ENCODE measurements at regions not wholly inside any gene's neighbourhood (a gene's known extent, or its start where the extent isn't known, plus 50 kb on each side); places are given as distances from the start of the nearest gene placed in this dataset.
"Not testable (repeated sequence)": the region's sequence is repeated elsewhere in the genome, so short reads cannot be mapped to it uniquely, and the experiment has no call there.

GRCh38 chr1:194624833-194625232 lies 1438.4 kb upstream of the B3GALT2 start:
- Histone ChIP-seq H3K27ac (no peak overlapping the region), H3K9me3 (no peaks in the 10 kb centered on the region), H3K27me3 (no peaks in the 10 kb centered on the region), H3K4me1 (no peaks in the 10 kb centered on the region), H3K36me3 (no peaks in the 10 kb centered on the region), H3K4me3 (no peak overlapping the region)
- TF ChIP-seq POLR2A (IDR thresholded peaks at IDR 0.05), result no peak
- no peak for TF ChIP-seq CTCF (IDR thresholded peaks at IDR 0.05)
- DNase-seq, result no peak

DNA sequence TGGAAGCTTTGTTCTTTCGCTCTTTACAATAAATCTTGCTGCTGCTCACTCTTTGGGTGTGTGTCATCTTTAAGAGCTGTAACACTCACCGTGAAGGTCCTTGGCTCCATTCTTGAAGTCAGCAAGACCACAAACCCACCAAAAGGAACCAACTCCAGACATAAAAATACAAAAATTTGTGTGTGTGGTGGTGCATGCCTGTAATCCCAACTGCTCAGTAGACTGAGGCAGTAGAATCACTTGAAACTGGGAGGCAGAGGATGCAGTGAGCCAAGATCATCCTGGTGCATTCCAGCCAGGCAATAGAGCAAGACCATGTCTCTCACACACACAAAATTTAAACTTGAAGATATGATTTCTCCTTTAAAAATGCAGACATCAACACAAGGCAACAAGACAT lies 1431.7 kb upstream of the B3GALT2 start:
- no peak overlapping the region for H3K27ac ChIP-seq
- H3K4me3 ChIP-seq, result no peak overlapping the region
- TF ChIP-seq CTCF (IDR thresholded peaks at IDR 0.05), result no peak
- TF ChIP-seq POLR2A (IDR thresholded peaks at IDR 0.05), result no peak
- no peaks in the 10 kb centered on the region for H3K4me1 ChIP-seq
- H3K36me3 ChIP-seq, result no peaks in the 10 kb centered on the region
- no peaks in the 10 kb centered on the region for H3K9me3 ChIP-seq
- H3K27me3 ChIP-seq, result no peaks in the 10 kb centered on the region
- DNase-seq, result no peak

DNA sequence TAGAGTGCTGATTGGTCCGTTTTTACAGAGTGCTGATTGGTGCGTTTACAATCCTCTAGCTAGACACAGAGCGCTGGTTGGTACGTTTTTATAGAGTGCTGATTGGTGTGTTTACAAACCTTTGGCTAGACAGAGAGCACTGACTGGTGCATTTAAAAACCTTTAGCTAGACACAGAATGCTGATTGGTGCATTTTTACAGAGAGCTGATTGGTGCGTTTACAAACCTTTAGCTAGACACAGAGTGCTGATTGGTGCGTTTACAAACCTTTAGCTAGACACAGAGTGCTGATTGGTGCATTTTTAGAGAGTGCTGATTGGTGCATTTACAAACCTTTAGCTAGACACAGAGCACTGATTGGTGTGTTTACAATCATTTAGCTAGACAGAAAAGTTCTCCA lies 1430.9 kb upstream of the B3GALT2 start:
- H3K27ac ChIP-seq, H3K27me3 ChIP-seq, DNase-seq, H3K36me3 ChIP-seq, H3K9me3 ChIP-seq, H3K4me1 ChIP-seq, H3K4me3 ChIP-seq: not testable (repeated sequence)

DNA sequence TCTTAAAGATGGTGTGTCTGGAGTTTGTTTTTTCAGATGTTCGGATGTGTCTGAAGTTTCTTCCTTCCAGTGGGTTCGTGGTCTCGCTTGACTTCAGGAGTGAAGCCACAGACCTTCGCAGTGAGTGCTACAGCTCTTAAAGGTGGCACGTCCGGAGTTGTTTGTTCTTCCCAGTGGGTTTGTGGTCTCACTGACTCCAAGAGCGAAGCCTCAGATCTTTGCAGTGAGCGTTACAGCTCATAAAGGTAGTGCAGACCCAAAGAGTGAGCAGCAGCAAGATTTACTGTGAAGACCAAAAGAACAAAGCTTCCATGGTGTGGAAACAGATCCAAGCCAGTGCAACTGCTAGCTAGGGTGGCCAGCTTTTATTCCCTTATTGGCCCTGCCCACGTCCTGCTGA lies 1430.4 kb upstream of the B3GALT2 start:
- H3K4me1 ChIP-seq, result no peaks in the 10 kb centered on the region
- no peak for DNase-seq
- H3K36me3 ChIP-seq, result no peaks in the 10 kb centered on the region
- H3K27ac ChIP-seq, result no peak overlapping the region
- no peak for TF ChIP-seq POLR2A (IDR thresholded peaks at IDR 0.05)
- TF ChIP-seq CTCF (IDR thresholded peaks at IDR 0.05), result no peak
- no peaks in the 10 kb centered on the region for H3K9me3 ChIP-seq
- H3K4me3 ChIP-seq, result no peak overlapping the region
- H3K27me3 ChIP-seq, result no peaks in the 10 kb centered on the region

DNA sequence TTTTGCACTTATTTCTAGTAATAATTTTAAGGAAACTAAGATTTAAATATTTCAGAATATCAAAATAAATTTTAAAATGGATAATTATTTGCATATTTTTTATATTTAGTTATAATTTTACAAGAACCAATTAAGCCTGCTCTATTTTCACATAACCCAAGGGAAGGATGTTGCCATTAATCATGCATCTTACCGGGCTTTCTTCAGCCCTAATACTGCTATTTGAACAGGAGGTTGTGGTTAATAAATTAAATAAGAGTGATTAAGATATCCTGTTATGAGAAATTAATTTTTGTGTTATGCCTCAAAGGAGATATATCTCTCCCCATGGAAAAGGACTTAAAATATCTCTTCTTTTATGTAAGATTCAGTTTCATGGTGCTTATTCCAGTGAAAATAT lies 1415.8 kb upstream of the B3GALT2 start:
- no peak for DNase-seq
- Histone ChIP-seq H3K27ac (no peak overlapping the region), H3K4me3 (no peak overlapping the region), H3K4me1 (no peaks in the 10 kb centered on the region), H3K27me3 (no peaks in the 10 kb centered on the region), H3K9me3 (no peaks in the 10 kb centered on the region), H3K36me3 (no peaks in the 10 kb centered on the region)
- no peak for TF ChIP-seq POLR2A (IDR thresholded peaks at IDR 0.05)
- no peak for TF ChIP-seq CTCF (IDR thresholded peaks at IDR 0.05)

- DNase-seq, result no peak
- Histone ChIP-seq H3K4me1 (no peaks in the 10 kb centered on the region), H3K27ac (no peak overlapping the region), H3K27me3 (no peaks in the 10 kb centered on the region), H3K4me3 (no peak overlapping the region), H3K9me3 (no peaks in the 10 kb centered on the region), H3K36me3 (no peaks in the 10 kb centered on the region)
- TF ChIP-seq CTCF (IDR thresholded peaks at IDR 0.05) (no peak), POLR2A (IDR thresholded peaks at IDR 0.05) (no peak)
Measured at GRCh38 chr1:194600716-194601115, 1414.3 kb upstream of the B3GALT2 start.
